Mesendoderm (in vitro differentiated cells): ENCODE measurements at regions not wholly inside any gene's neighbourhood (a gene's known extent, or its start where the extent isn't known, plus 50 kb on each side); places are given as distances from the start of the nearest gene placed in this dataset.

Experiments used
- DNase-seq: peaks from one replicate; pipeline ENCODE4 v3.0.0; 2013
- H2AK5ac ChIP-seq: 2 replicates; pipeline ENCODE4 v1.6.1; 2013; ENCODE audit warnings: low read length, inconsistent platforms
- H2BK120ac ChIP-seq: 2 replicates; pipeline ENCODE4 v1.6.1; 2013; ENCODE audit warnings: low read depth, mild to moderate bottlenecking, low read length, moderate library complexity, mixed read lengths
- H2BK15ac ChIP-seq: replicated peaks from 2 replicates; pipeline ENCODE4 v1.6.1; 2013; ENCODE audit warnings: low read depth, mild to moderate bottlenecking, moderate library complexity
- H2BK5ac ChIP-seq: 2 replicates; pipeline ENCODE4 v1.6.1; 2013; ENCODE audit warnings: low read length, inconsistent platforms
- H3K18ac ChIP-seq: 2 replicates; pipeline ENCODE4 v1.6.1; 2013; ENCODE audit warnings: mild to moderate bottlenecking, low read length, mixed read lengths
- H3K23ac ChIP-seq: one replicate; pipeline ENCODE4 v1.6.1; 2013; ENCODE audit warnings: low read length
- H3K27ac ChIP-seq: 2 replicates; pipeline ENCODE4 v1.5.1; 2013; ENCODE audit warnings: low read depth, mild to moderate bottlenecking, inconsistent platforms, low read length, moderate library complexity
- H3K27me3 ChIP-seq: 2 replicates; pipeline ENCODE4 v1.6.1; 2013; ENCODE audit warnings: low read length, control low read depth, mild to moderate bottlenecking, inconsistent platforms; ENCODE audit not compliant: insufficient read depth, poor library complexity
- H3K36me3 ChIP-seq: 2 replicates; pipeline ENCODE4 v1.6.1; 2013; ENCODE audit warnings: low read length, inconsistent platforms; ENCODE audit not compliant: control insufficient read depth, insufficient read depth
- H3K4ac ChIP-seq: one replicate; pipeline ENCODE4 v1.6.1; 2013; ENCODE audit warnings: low read depth, mild to moderate bottlenecking, low read length, moderate library complexity
- H3K4me1 ChIP-seq: 2 replicates; pipeline ENCODE4 v1.6.1; 2013; ENCODE audit warnings: low read depth, low read length, inconsistent platforms; ENCODE audit not compliant: control insufficient read depth
- H3K4me2 ChIP-seq: 2 replicates; pipeline ENCODE4 v1.6.1; 2013; ENCODE audit warnings: low read length
- H3K4me3 ChIP-seq: 2 replicates; pipeline ENCODE4 v1.5.1; 2013; ENCODE audit warnings: mild to moderate bottlenecking, low read length
- H3K56ac ChIP-seq: one replicate; pipeline ENCODE4 v1.6.1; 2013; ENCODE audit warnings: low read length
- H3K79me1 ChIP-seq: 2 replicates; pipeline ENCODE4 v1.6.1; 2013; ENCODE audit warnings: low read length, inconsistent platforms
- H3K79me2 ChIP-seq: 2 replicates; pipeline ENCODE4 v1.6.1; 2013; ENCODE audit warnings: mild to moderate bottlenecking, low read length; ENCODE audit not compliant: control insufficient read depth, insufficient read depth
- H3K9ac ChIP-seq: 2 replicates; pipeline ENCODE4 v1.6.1; 2013; ENCODE audit warnings: low read length, inconsistent platforms
- H4K5ac ChIP-seq: one replicate; pipeline ENCODE4 v1.6.1; 2013; ENCODE audit warnings: low read length
- H4K8ac ChIP-seq: one replicate; pipeline ENCODE4 v1.6.1; 2013; ENCODE audit warnings: low read depth, mild to moderate bottlenecking, control low read depth, low read length, moderate library complexity
- WGBS: extraction: QIAGEN DNeasy Blood & Tissue Kit; methylation state at CpG from one replicate; pipeline ENCODE4 v1.1.7; 2013; ENCODE audit warnings: low lambda C conversion rate, missing lambda C conversion rate; ENCODE audit not compliant: insufficient coverage; ENCODE audit errors: extremely low coverage; 5-methylcytosine and 5-hydroxymethylcytosine counted together

DNA sequence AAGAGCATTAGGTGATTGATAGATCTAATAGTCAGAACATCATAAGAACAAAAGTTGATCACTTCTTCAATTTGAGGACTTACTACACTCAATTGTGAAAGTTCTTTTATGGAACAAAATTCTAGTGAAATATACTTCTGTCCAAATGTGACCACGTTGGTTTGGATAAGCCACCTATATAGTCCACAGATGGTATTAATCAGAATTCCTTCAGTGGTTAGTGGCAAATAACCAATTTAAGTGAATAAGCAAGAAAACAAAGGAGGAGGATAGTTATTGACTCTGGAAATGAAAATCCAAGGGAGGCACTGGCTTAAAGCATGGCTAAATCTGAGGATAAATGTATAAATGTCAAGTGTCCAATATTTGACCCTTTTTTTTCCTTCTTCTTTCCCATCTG, 268.5 kb upstream of the MARCKS start:
- no peak for DNase-seq
- Histone ChIP-seq H2BK15ac (no peak overlapping the region), H3K18ac (no peak overlapping the region), H3K36me3 (no peaks in the 10 kb centered on the region), H3K27ac (no peak overlapping the region), H2AK5ac (no peak overlapping the region), H3K9ac (no peak overlapping the region), H2BK120ac (no peak overlapping the region), H2BK5ac (no peak overlapping the region), H3K79me1 (no peaks in the 10 kb centered on the region), H3K79me2 (no peaks in the 10 kb centered on the region), H3K4me3 (no peak overlapping the region), H3K4me1 (no peaks in the 10 kb centered on the region), H3K4me2 (no peak overlapping the region), H3K56ac (no peak overlapping the region), H3K23ac (no peak overlapping the region), H3K27me3 (no peaks in the 10 kb centered on the region), H4K5ac (no peak overlapping the region), H3K4ac (no peak overlapping the region), H4K8ac (no peak overlapping the region)
- no CpG with 5 or more reads among the region's 1 CpG for WGBS

DNA sequence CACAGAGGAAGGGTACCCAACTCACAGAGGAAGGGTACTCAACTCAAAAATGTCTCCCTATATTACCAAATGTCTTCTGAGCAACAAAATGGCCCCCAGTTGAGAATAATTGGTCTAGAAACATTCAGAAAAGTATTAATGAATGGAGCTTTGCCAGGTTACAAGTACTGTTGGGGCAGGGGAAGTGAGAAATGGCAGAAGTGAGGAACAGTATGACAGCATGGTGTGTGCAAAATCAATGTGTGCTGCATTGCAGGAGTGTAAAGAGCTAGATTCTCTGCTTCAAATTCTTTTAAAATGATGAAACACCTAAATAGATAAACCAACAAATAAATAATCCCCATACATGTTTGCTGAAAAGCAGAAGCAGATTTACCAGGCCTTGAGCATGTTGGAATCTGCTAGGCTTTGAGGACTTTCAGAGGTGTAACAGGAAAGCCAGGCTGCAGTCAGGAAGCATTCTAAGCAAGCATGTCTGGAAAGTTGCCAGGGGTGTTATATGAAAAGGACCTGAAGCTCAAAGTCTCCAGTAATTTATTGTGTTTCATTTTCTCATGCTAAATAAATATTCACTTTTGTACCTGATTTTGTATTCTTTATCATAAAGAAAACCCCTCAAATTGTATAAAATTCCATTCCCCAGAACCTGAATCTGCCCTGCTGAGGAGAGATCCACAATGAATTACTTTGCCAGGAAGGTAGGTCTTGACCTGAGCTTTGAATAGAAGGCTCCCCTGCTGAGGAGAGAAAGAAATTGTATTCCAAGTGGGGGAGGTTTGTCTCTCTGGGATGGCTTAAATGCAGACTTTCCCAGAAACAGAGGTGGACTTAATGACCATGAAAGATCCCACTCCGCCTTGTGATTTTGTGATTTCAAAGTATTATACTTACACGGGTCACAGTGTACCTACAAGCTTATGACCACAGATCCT, 265.0 kb upstream of the MARCKS start:
- Histone ChIP-seq H3K4me1 (no peaks in the 10 kb centered on the region), H2BK15ac (no peak overlapping the region), H2BK120ac (peak overlapping the region; percentile 61), H3K9ac (no peak overlapping the region), H2BK5ac (no peak overlapping the region), H3K23ac (no peak overlapping the region), H3K36me3 (no peaks in the 10 kb centered on the region), H3K79me1 (no peaks in the 10 kb centered on the region), H3K79me2 (no peaks in the 10 kb centered on the region), H4K5ac (no peak overlapping the region), H3K4me2 (no peak overlapping the region), H2AK5ac (no peak overlapping the region), H3K27ac (peak overlapping the region; percentile 17), H4K8ac (no peak overlapping the region), H3K4me3 (no peak overlapping the region), H3K4ac (peak overlapping the region; percentile 36), H3K27me3 (no peaks in the 10 kb centered on the region), H3K56ac (peak overlapping the region; percentile 38), H3K18ac (peak overlapping the region; percentile 80)
- DNase-seq, result peak; percentile 69
- no CpG with 5 or more reads among the region's 2 CpGs for WGBS

DNA sequence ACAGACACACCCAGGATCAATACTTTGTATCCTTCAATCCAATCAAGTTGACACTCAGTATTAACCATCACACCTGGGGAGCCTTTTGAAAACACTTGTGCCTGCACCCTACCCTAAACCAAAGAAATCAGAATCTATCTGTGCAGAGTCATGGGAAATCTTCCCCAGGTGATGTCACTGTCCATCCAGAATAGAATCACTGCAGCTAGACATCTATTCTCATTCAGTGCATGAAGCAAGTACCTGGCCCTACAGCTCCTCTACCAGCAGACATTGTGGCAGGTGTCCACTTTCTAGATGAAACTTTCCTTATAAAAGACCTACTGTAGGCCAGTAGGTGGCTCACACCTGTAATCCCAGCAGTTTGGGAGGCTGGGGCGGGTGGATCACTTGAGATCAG, 262.4 kb upstream of the MARCKS start:
- Histone ChIP-seq H2BK120ac (no peak overlapping the region), H3K4me2 (no peak overlapping the region), H2AK5ac (no peak overlapping the region), H3K79me1 (no peaks in the 10 kb centered on the region), H3K79me2 (no peaks in the 10 kb centered on the region), H3K27ac (no peak overlapping the region), H3K4ac (no peak overlapping the region), H3K27me3 (no peaks in the 10 kb centered on the region), H3K18ac (no peak overlapping the region), H3K4me3 (no peak overlapping the region), H2BK5ac (no peak overlapping the region), H3K36me3 (no peaks in the 10 kb centered on the region), H4K5ac (no peak overlapping the region), H4K8ac (no peak overlapping the region), H3K9ac (no peak overlapping the region), H3K56ac (no peak overlapping the region), H3K4me1 (no peaks in the 10 kb centered on the region), H3K23ac (no peak overlapping the region), H2BK15ac (no peak overlapping the region)
- no peak for DNase-seq
- no CpG with 5 or more reads among the region's 1 CpG for WGBS

- H3K4me2 ChIP-seq, result no peak overlapping the region
- WGBS, result no CpG with 5 or more reads among the region's 6 CpGs
- H3K9ac ChIP-seq, result no peak overlapping the region
- H2BK120ac ChIP-seq, result no peak overlapping the region
- no peak overlapping the region for H3K56ac ChIP-seq
- no peak overlapping the region for H3K4me3 ChIP-seq
- H2BK5ac ChIP-seq, result no peak overlapping the region
- H3K4ac ChIP-seq, result no peak overlapping the region
- no peak overlapping the region for H2AK5ac ChIP-seq
- no peak for DNase-seq
- no peak overlapping the region for H4K5ac ChIP-seq
- no peaks in the 10 kb centered on the region for H3K79me2 ChIP-seq
- H3K27ac ChIP-seq, result no peak overlapping the region
- no peaks in the 10 kb centered on the region for H3K27me3 ChIP-seq
- no peak overlapping the region for H3K18ac ChIP-seq
- H3K79me1 ChIP-seq, result no peaks in the 10 kb centered on the region
- no peak overlapping the region for H3K23ac ChIP-seq
- no peaks in the 10 kb centered on the region for H3K4me1 ChIP-seq
- H4K8ac ChIP-seq, result no peak overlapping the region
- H2BK15ac ChIP-seq, result no peak overlapping the region
- no peaks in the 10 kb centered on the region for H3K36me3 ChIP-seq
Observed at GRCh38 chr6:113595911-113596376, 261.2 kb upstream of the MARCKS start.

- H2BK5ac ChIP-seq, result no peak overlapping the region
- H3K79me2 ChIP-seq, result no peaks in the 10 kb centered on the region
- H3K4me3 ChIP-seq, result no peak overlapping the region
- H3K36me3 ChIP-seq, result no peaks in the 10 kb centered on the region
- no peak overlapping the region for H2BK120ac ChIP-seq
- no peak overlapping the region for H3K9ac ChIP-seq
- no peak overlapping the region for H3K18ac ChIP-seq
- no CpG with 5 or more reads among the region's 5 CpGs for WGBS
- no peaks in the 10 kb centered on the region for H3K79me1 ChIP-seq
- H3K4me2 ChIP-seq, result no peak overlapping the region
- no peaks in the 10 kb centered on the region for H3K27me3 ChIP-seq
- H3K23ac ChIP-seq, result no peak overlapping the region
- no peak overlapping the region for H4K8ac ChIP-seq
- H4K5ac ChIP-seq, result no peak overlapping the region
- no peak overlapping the region for H3K56ac ChIP-seq
- no peak for DNase-seq
- no peak overlapping the region for H2BK15ac ChIP-seq
- H3K4me1 ChIP-seq, result no peaks in the 10 kb centered on the region
- H2AK5ac ChIP-seq, result no peak overlapping the region
- H3K27ac ChIP-seq, result no peak overlapping the region
- H3K4ac ChIP-seq, result no peak overlapping the region
Observed at GRCh38 chr6:113596387-113597230, 260.5 kb upstream of the MARCKS start.
